K562 (cell line): ENCODE measurements at regions not wholly inside any gene's neighbourhood (a gene's known extent, or its start where the extent isn't known, plus 50 kb on each side); places are given as distances from the start of the nearest gene placed in this dataset.
"Not testable (repeated sequence)": the region's sequence is repeated elsewhere in the genome, so short reads cannot be mapped to it uniquely, and the experiment has no call there.

Experiments
- ARID2 ChIP-seq: fragments of 450-650 bp; IDR thresholded peaks from 2 replicates; pipeline ENCODE4 v1.6.1; 2017; ENCODE audit warnings: antibody characterized with exemption, mild to moderate bottlenecking
- CC2D1A ChIP-seq: fragments of 450-650 bp; IDR thresholded peaks from 2 replicates; pipeline ENCODE4 v1.6.1; 2017; ENCODE audit warnings: mild to moderate bottlenecking
- RAD21 ChIP-seq, 2 experiments: fragments of 250-450 bp in 1 of 2; fragments of 450-650 bp in 1 of 2; sonication (Bioruptor Pico) in 1 of 2; formaldehyde crosslinking in 1 of 2; IDR thresholded peaks in 1 of 2; conservative IDR thresholded peaks in 1 of 2; 2 replicates each; pipeline versions ENCODE4 v1.4.0 to v1.8.0; 2020 to 2022; ENCODE audit warnings: mild to moderate bottlenecking in 2 of 2, moderate library complexity in 1 of 2
- TF ChIP-seq, protein P1 (sequence below), 2 experiments: fragments of 450-650 bp; formaldehyde crosslinking in 1 of 2; IDR thresholded peaks; 2 replicates each; pipeline versions ENCODE4 v1.4.0 to v1.6.1; 2014 to 2020; ENCODE audit warnings: mild to moderate bottlenecking in 2 of 2, borderline replicate concordance in 1 of 2, low read depth in 1 of 2

DNA sequence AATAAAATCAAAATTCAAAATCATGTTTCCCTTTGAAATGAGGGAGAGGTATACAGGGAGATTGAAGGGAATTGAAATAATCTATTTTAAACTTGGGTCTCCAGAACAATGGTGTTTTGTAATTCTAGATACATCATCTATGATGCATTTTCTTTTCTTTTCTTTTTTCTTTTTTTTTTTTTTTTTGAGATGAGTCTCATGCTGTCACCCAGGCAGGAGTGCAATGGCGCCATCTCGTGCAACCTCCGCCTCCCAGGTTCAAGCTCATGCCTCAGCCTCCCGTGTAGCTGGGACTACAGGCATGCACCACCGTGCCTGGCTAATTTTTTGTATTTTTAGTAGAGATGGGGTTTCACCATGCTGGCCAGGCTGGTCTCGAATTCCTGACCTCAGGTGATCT is 205.1 kb downstream of the LPIN1 start (continued):
- TF ChIP-seq, protein P1, sequence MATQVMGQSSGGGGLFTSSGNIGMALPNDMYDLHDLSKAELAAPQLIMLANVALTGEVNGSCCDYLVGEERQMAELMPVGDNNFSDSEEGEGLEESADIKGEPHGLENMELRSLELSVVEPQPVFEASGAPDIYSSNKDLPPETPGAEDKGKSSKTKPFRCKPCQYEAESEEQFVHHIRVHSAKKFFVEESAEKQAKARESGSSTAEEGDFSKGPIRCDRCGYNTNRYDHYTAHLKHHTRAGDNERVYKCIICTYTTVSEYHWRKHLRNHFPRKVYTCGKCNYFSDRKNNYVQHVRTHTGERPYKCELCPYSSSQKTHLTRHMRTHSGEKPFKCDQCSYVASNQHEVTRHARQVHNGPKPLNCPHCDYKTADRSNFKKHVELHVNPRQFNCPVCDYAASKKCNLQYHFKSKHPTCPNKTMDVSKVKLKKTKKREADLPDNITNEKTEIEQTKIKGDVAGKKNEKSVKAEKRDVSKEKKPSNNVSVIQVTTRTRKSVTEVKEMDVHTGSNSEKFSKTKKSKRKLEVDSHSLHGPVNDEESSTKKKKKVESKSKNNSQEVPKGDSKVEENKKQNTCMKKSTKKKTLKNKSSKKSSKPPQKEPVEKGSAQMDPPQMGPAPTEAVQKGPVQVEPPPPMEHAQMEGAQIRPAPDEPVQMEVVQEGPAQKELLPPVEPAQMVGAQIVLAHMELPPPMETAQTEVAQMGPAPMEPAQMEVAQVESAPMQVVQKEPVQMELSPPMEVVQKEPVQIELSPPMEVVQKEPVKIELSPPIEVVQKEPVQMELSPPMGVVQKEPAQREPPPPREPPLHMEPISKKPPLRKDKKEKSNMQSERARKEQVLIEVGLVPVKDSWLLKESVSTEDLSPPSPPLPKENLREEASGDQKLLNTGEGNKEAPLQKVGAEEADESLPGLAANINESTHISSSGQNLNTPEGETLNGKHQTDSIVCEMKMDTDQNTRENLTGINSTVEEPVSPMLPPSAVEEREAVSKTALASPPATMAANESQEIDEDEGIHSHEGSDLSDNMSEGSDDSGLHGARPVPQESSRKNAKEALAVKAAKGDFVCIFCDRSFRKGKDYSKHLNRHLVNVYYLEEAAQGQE (IDR thresholded peaks at IDR 0.05; ENCODE audit: borderline replicate concordance), result peak; percentile 85
- TF ChIP-seq, protein P1 (CRISPR knock-in tag; IDR thresholded peaks at IDR 0.05; ENCODE audit: low read depth), result not testable (repeated sequence)
- TF ChIP-seq ARID2 (peak; percentile 92), RAD21 (CRISPR knock-in tag; conservative IDR thresholded peaks at IDR 0.05 in 1 of 2, IDR thresholded peaks at IDR 0.05 in 1 of 2) (peak; percentile 43 to 68), CC2D1A (peak; percentile 86)
